Smooth muscle cell (in vitro differentiated cells): ENCODE measurements at regions not wholly inside any gene's neighbourhood (a gene's known extent, or its start where the extent isn't known, plus 50 kb on each side); places are given as distances from the start of the nearest gene placed in this dataset.

Experiments used
- DNase-seq: peaks from one replicate; lab custom pipeline; 2025; ENCODE audit not compliant: unreplicated experiment; lab: John Stamatoyannopoulos, UW
- H2AFZ ChIP-seq: fragments of 200-600 bp; sonication (generic); 2 replicates; pipeline ENCODE4 v1.6.0; 2016; ENCODE audit warnings: antibody characterized with exemption, low read depth, mild to moderate bottlenecking
- H3F3A ChIP-seq: fragments of 200-600 bp; sonication (generic); 2 replicates; pipeline ENCODE4 v1.6.0; 2017; ENCODE audit warnings: antibody characterized with exemption, low read depth
- H3K27ac ChIP-seq: fragments of 200-600 bp; sonication (generic); 2 replicates; pipeline ENCODE4 v1.5.1; 2016; ENCODE audit warnings: low read depth, mild to moderate bottlenecking
- H3K27me3 ChIP-seq: fragments of 200-600 bp; sonication (generic); 2 replicates; pipeline ENCODE4 v1.6.1; 2016; ENCODE audit warnings: low read depth, mild to moderate bottlenecking
- H3K36me3 ChIP-seq: fragments of 200-600 bp; sonication (generic); 2 replicates; pipeline ENCODE4 v1.5.1; 2016; ENCODE audit warnings: low read depth
- H3K4me1 ChIP-seq: fragments of 200-600 bp; sonication (generic); 2 replicates; pipeline ENCODE4 v1.5.1; 2016; ENCODE audit warnings: low read depth
- H3K4me2 ChIP-seq: fragments of 200-600 bp; sonication (generic); 2 replicates; pipeline ENCODE4 v1.6.0; 2016; ENCODE audit warnings: mild to moderate bottlenecking
- H3K4me3 ChIP-seq: fragments of 200-600 bp; sonication (generic); 2 replicates; pipeline ENCODE4 v1.5.1; 2016; ENCODE audit warnings: mild to moderate bottlenecking
- H3K79me2 ChIP-seq: fragments of 200-600 bp; sonication (generic); 2 replicates; pipeline ENCODE4 v1.6.0; 2016; ENCODE audit warnings: low read depth, mild to moderate bottlenecking
- H3K9ac ChIP-seq: fragments of 200-600 bp; sonication (generic); 2 replicates; pipeline ENCODE4 v1.6.0; 2016; ENCODE audit warnings: low read depth
- H3K9me3 ChIP-seq: fragments of 200-600 bp; sonication (generic); replicated peaks from 2 replicates; pipeline ENCODE4 v1.5.1; 2016; ENCODE audit warnings: low read depth
- H4K20me1 ChIP-seq: fragments of 200-600 bp; sonication (generic); 2 replicates; pipeline ENCODE4 v1.6.0; 2016; ENCODE audit warnings: low read depth
- CTCF ChIP-seq: fragments of 200-600 bp; sonication (generic); IDR thresholded peaks from 2 replicates; pipeline ENCODE4 v1.5.1; 2017; ENCODE audit warnings: borderline replicate concordance, mild to moderate bottlenecking, antibody characterized with exemption; ENCODE audit not compliant: insufficient read depth, poor library complexity, severe bottlenecking
- WGBS: methylation state at CpG from one replicate; pipeline ENCODE4 v1.1.7; 2016; ENCODE audit warnings: low lambda C conversion rate; 5-methylcytosine and 5-hydroxymethylcytosine counted together

- WGBS: 94% methylated on average over 1 of the region's 1 CpG
- H3F3A ChIP-seq: peaks cover 10% of the 10 kb centered on the region
- no peaks in the 10 kb centered on the region for H3K9me3 ChIP-seq
- H3K36me3 ChIP-seq: no peaks in the 10 kb centered on the region
- H3K9ac ChIP-seq: no peak overlapping the region
- no peaks in the 10 kb centered on the region for H4K20me1 ChIP-seq
- no peak overlapping the region for H2AFZ ChIP-seq
- H3K4me1 ChIP-seq: peaks cover 6% of the 10 kb centered on the region
- H3K4me2 ChIP-seq: no peak overlapping the region
- H3K27ac ChIP-seq: no peak overlapping the region
- no peak overlapping the region for H3K4me3 ChIP-seq
- no peaks in the 10 kb centered on the region for H3K27me3 ChIP-seq
- no peak for TF ChIP-seq CTCF
- no peak for DNase-seq
- no peaks in the 10 kb centered on the region for H3K79me2 ChIP-seq
These were observed 194.3 kb downstream of the PTEN start for GRCh38 chr10:88057720-88058119.

GRCh38 chr10:88058750-88059149, 195.3 kb downstream of the PTEN start:
- Histone ChIP-seq H3K27me3 (no peaks in the 10 kb centered on the region), H3F3A (peaks cover 19% of the 10 kb centered on the region), H2AFZ (no peak overlapping the region), H3K4me3 (no peak overlapping the region), H3K27ac (no peak overlapping the region), H3K9ac (no peak overlapping the region), H3K79me2 (no peaks in the 10 kb centered on the region), H3K36me3 (no peaks in the 10 kb centered on the region), H4K20me1 (no peaks in the 10 kb centered on the region), H3K9me3 (no peaks in the 10 kb centered on the region), H3K4me2 (no peak overlapping the region), H3K4me1 (peaks cover 14% of the 10 kb centered on the region)
- WGBS: 91% methylated on average over 4 of the region's 4 CpGs
- no peak for TF ChIP-seq CTCF
- no peak for DNase-seq

- Histone ChIP-seq H3K9ac (no peak overlapping the region), H4K20me1 (no peaks in the 10 kb centered on the region), H3K27me3 (no peaks in the 10 kb centered on the region), H3K4me2 (no peak overlapping the region), H3F3A (peaks cover 19% of the 10 kb centered on the region), H3K36me3 (no peaks in the 10 kb centered on the region), H3K79me2 (no peaks in the 10 kb centered on the region), H2AFZ (no peak overlapping the region), H3K4me3 (no peak overlapping the region), H3K4me1 (peaks cover 14% of the 10 kb centered on the region), H3K27ac (no peak overlapping the region), H3K9me3 (no peaks in the 10 kb centered on the region)
- no peak for TF ChIP-seq CTCF
- DNase-seq: no peak
- 63% methylated on average over 4 of the region's 4 CpGs for WGBS
These were observed 195.8 kb downstream of the PTEN start for GRCh38 chr10:88059190-88059589.

GRCh38 chr10:88060762-88061161, 197.3 kb downstream of the PTEN start:
- H3K27ac ChIP-seq: no peak overlapping the region
- WGBS: 96% methylated on average over 6 of the region's 6 CpGs
- no peak overlapping the region for H2AFZ ChIP-seq
- DNase-seq: no peak
- H3F3A ChIP-seq: peaks cover 19% of the 10 kb centered on the region
- H4K20me1 ChIP-seq: no peaks in the 10 kb centered on the region
- H3K36me3 ChIP-seq: no peaks in the 10 kb centered on the region
- peaks cover 14% of the 10 kb centered on the region for H3K4me1 ChIP-seq
- no peaks in the 10 kb centered on the region for H3K27me3 ChIP-seq
- H3K4me2 ChIP-seq: no peak overlapping the region
- H3K9ac ChIP-seq: no peak overlapping the region
- no peak overlapping the region for H3K4me3 ChIP-seq
- no peaks in the 10 kb centered on the region for H3K9me3 ChIP-seq
- TF ChIP-seq CTCF: no peak
- H3K79me2 ChIP-seq: no peaks in the 10 kb centered on the region
